Stimulated activated CD4-positive, alpha-beta T cell treated with anti-CD3 and anti-CD28 coated beads, Interleukin-12 subunit alpha, Interleukin-12 subunit beta, amount 100 ng/mL, for 24 hours (primary cell): ENCODE measurements at regions not wholly inside any gene's neighbourhood (a gene's known extent, or its start where the extent isn't known, plus 50 kb on each side); places are given as distances from the start of the nearest gene placed in this dataset.
"Not testable (repeated sequence)": the region's sequence is repeated elsewhere in the genome, so short reads cannot be mapped to it uniquely, and the experiment has no call there.

Source experiments
- DNase-seq, 2 experiments: peaks; one replicate each; pipeline ENCODE4 v3.0.0-alpha.2; 2020; ENCODE audit warnings: low read depth in 2 of 2

- DNase-seq, result not testable (repeated sequence)
Observed at GRCh38 chr9:129545876-129546275, 75.0 kb downstream of the C9orf50 start.

- DNase-seq, result no peak
Observed at GRCh38 chr9:129544761-129545160, 76.1 kb downstream of the C9orf50 start.

GRCh38 chr9:129542741-129543140 lies 78.2 kb downstream of the C9orf50 start:
- no peak for DNase-seq

DNA sequence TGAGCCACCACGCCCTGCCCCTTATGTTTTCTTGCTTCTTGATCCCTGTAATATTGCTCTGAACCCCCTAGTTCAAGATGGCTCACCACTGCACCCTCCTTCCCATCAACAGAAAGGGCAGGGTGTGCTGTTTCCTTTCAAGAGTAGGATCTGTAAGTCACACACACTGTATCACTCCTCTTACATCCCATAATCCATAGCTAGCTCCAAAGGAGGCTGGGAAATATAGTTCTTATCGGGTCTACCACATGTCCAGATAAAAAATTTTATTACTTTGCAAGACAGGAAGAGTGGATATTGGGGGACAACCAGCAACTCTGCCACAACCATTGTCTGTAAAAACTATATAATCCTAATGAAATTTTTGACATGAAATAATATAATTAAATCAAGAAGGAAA lies 79.6 kb downstream of the C9orf50 start:
- no peak for DNase-seq

GRCh38 chr9:129539446-129539845 lies 81.5 kb downstream of the C9orf50 start:
- DNase-seq, result no peak

GRCh38 chr9:129531860-129532402 lies 89.0 kb downstream of the C9orf50 start:
- DNase-seq, result not testable (repeated sequence)

GRCh38 chr9:129527955-129528354 lies 92.9 kb downstream of the C9orf50 start:
- not testable (repeated sequence) for DNase-seq

DNA sequence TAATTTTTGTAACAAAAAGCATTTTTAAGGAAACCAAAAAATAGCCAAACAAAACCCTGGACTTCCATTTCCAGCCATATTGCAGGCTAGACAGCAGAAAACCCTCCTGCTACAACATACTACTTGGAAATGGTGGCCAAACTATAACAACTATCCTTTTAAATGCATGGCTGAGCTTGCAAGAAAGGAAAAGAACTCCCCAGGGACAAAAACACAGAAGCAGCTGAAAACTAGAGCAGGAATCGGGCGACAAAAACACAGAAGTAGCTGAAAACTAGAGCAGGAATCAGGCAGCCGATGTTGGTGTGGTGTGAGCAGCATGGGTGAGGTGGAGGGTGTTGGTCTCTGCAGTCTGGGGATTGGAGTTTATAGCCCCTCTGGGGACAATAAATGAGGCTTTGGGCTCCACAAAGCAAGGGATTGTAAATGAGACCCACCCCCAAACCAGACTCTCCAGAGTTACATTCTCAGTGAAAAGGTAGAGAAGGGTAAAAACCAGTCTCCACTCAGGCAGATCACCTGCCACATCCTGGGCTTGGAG lies 95.2 kb downstream of the C9orf50 start:
- no peak for DNase-seq

DNA sequence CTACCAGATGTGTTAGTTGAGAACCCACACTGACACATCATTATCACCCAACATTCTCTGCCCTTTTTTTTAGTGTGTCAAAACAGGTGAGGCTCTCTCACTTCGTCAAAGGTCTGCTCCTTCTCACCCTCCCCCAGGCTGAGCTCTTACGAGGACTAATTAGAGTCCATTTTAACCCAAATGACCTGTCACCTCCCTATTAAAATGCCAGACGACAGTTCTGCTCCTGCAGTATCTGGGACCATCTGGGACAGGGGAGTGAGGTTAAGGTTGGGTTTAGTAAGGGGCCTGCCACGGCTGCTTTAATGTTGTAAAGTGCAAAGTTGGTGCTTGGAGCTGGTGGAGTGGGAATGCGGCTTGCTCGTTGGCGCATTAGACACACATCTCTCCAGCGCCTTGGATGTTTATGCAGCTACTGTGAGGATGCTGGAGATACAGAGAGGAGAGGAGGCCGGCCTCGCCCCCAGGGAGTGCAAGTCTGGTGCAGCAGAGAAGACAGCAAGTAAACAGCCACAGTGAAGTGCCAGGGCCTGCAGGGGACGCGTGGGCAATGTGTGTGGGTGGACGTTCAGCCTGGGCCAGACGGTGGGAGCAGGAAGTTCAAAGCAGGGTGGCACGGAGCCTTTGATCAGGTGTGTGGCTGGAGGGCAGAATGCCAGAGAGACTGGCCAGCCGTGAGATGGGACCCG lies 96.2 kb downstream of the C9orf50 start:
- no peak for DNase-seq

GRCh38 chr9:129523943-129524581 lies 96.8 kb downstream of the C9orf50 start:
- no peak for DNase-seq

DNA sequence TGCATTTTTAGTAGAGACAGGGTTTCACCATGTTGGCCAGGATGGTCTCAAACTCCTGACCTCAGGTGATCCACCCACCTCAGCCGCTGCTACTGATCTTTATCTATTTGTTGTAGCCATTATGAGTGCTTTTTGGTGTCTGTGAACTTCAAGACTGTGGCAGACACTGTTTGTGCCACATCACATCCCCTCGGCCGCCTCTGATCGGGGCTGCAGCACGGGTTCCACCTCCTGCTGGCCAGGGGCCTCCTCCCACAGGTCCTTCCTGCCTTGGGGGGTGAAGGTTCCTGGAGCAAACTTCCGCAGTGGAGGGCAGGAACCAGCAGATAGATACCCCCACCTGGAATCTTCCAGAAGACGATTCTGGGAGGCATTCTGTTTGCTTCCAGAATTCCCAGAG lies 98.5 kb downstream of the C9orf50 start:
- no peak for DNase-seq

GRCh38 chr9:129520082-129520481 lies 100.8 kb downstream of the C9orf50 start:
- no peak for DNase-seq

- DNase-seq, result no peak
Observed at GRCh38 chr9:129518074-129518473, 102.8 kb downstream of the C9orf50 start.

GRCh38 chr9:129517006-129517405 lies 103.9 kb downstream of the C9orf50 start:
- no peak for DNase-seq

DNA sequence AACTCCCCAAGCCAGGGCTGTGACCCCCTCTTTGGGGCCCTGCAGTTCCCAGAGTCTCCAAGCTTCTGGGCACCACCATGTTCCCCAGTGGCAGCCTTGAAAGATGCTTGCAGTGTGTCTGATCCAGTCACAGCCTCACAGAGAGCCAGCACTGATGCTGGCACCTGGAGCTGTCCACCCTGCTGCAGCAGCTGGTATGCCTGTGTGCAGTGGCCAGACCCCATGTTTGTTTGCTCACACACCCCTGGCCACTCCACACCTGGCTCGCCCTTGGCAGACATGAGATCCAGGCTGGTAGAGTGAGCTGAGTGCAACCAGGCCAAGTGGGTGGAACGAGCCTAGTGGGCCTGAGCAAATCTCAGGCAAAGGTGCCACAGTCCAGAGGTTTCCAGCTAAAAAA lies 106.0 kb downstream of the C9orf50 start:
- no peak for DNase-seq

DNA sequence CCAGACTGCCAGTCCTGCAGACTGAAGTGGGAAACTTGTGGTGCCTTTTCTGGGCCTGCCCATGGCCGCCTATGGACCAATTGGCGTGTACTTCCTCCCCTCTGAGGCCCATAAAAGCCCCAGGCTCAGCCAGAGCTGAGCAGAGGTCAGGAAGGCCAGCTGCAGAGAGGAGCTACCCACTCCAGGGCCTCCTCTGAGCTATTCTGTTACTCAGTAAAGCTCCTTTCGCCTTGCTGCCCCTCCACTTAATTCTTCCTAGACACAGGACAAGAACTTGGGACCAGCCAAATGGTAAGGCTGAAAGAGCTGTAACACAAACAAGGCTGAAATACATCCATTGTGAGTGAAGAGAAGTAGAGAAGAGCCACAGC lies 106.4 kb downstream of the C9orf50 start:
- no peak for DNase-seq

GRCh38 chr9:129513856-129514496 lies 106.9 kb downstream of the C9orf50 start:
- DNase-seq, result no peak

DNA sequence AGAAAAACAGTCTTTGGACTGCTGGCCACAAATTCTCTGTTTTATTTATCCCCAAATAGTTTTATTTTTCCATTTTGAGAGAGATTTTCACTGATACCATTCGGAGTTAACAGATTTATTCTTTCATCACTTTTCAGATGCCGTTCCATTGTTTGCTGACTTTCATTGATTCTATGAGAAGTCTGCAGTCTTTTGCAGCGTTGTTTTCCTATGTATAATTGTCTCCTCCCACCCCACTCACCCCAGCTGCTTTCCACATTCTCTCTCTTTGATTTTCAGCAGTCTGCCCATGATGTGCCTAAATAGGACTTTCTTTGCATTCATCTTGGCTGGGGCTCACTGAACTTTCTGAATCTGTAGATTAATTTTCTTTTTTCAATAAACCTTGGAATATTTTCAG lies 107.6 kb downstream of the C9orf50 start:
- DNase-seq, result no peak

DNA sequence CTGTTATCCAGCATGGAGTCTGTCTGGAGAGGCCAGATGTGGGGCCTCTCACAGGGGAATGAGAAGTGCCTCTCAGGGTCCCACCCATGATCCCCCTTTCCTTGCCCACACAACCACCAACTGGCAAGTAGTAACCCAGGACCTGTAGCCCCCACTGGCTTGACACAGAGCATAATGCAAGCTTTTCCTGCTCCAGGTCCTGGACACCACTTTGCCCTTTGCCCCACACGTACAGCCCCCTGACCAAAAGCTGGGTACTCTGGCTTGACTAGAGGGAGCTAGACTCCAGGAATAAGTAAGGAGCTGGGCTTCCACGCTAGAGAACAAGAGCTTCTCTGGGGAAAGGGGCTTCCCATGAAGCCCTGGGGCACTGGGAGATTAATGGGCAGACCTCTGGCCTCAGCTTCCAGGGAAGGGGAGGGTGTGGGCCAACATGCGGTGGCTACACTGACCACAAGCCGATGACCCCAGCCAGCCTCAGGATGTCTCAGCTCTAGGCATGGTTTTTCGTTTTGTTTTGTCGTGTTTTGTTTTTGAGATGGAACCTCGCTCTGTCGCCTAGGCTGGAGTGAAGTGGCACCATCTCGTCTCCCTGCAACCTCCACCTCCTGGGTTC lies 109.5 kb downstream of the C9orf50 start:
- DNase-seq, result no peak

GRCh38 chr9:129509533-129509928 lies 111.4 kb downstream of the C9orf50 start:
- no peak for DNase-seq

DNA sequence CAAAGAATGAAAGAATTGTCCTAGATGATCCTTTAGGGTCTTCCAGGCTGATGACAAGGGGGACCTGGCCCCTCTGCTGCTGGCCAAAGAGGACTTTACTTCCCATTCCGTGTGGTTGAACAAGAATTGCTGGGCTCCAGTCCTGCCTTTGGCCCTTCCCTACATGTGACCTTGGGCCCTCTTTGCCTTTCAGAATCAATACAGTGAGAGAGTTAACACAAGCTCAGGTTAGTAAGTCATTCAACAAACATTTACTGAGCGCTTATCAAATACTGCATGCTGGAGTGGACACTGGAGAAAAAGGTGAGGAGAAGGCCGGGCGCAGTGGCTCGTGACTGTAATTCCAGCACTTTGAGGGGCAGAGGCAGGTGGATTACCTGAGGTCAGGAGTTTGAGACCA lies 113.1 kb downstream of the C9orf50 start:
- no peak for DNase-seq

- no peak for DNase-seq
Observed at GRCh38 chr9:129506892-129507291, 114.0 kb downstream of the C9orf50 start.
